Heart left ventricle (tissue), 13 donors: ENCODE measurements at regions not wholly inside any gene's neighbourhood (a gene's known extent, or its start where the extent isn't known, plus 50 kb on each side); places are given as distances from the start of the nearest gene placed in this dataset.

ENCODE experiments used
- POLR2A ChIP-seq, 2 donors: fragments of 450-650 bp; IDR thresholded peaks; one replicate each; pipeline ENCODE4 v1.6.1; 2017; ENCODE audit warnings: antibody characterized with exemption in 2 of 2, mild to moderate bottlenecking in 2 of 2, moderate library complexity in 2 of 2
- TF ChIP-seq, protein P1 (sequence below), 12 donors: fragments of 200-600 bp; sonication (generic) in 4 of 12; IDR thresholded peaks; one replicate each; pipeline versions ENCODE4 v1.5.0 to v1.8.0; 2018 to 2022; ENCODE audit warnings: antibody characterized with exemption in 12 of 12, mild to moderate bottlenecking in 5 of 12
- donor health status: ischemic (EF 13 %, LVEDD 7.1; RV severe dilation, severe dysfunction).
- donor health status: DM: no; HTN: yes; CAD: no.
- donor health status: DM: no; HTN: no; CAD: no.
- donor health status: ischemic (EF 25% LVEDD 6.9; RV normal size, moderate dysfunction).
- donor health status: ischemic (EF 25% LVEDD 5.7; RV mildly dilated, moderate dysfunction).
- donor health status: ischemic (EF 35%, LVEDD 5.7; RV mildly dilated, moderate dysfunction).
- donor health status: nonischemic (EF 11% LVEDD 7.7; RV severe dilation, severe dysfunction).
- donor health status: DM: yes; HTN: yes; CAD: no.
- donor health status: PGD.
- donor health status: ischemic (EF 29% LVEDD 5.4; RV normal size, mild dysfunction).
- donor health status: nonischemic (EF 23%, LVEDD 6.1; RV moderate dilation, normal function).

DNA sequence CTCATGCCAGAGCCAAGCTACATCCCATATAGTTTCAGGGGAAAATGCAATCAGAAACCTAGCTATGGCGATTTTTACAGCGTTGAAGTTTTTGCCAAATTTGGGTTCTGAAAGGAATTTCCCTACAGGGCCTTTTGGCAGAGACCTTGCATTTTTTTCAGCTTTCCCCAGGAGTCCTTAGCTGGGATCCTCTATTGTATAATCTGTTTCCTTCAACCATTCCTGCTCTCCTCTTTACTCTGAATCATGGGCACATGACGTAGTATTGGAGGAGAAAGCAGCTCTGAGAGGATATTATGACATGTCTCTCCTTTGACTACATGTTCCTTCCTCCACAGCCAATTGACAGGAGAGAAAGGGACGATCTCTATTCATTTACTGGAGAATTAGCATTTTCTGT, 118.5 kb upstream of the ERCC6L2 start:
- TF ChIP-seq POLR2A (IDR thresholded peaks at IDR 0.05) = no peak
- TF ChIP-seq, protein P1, sequence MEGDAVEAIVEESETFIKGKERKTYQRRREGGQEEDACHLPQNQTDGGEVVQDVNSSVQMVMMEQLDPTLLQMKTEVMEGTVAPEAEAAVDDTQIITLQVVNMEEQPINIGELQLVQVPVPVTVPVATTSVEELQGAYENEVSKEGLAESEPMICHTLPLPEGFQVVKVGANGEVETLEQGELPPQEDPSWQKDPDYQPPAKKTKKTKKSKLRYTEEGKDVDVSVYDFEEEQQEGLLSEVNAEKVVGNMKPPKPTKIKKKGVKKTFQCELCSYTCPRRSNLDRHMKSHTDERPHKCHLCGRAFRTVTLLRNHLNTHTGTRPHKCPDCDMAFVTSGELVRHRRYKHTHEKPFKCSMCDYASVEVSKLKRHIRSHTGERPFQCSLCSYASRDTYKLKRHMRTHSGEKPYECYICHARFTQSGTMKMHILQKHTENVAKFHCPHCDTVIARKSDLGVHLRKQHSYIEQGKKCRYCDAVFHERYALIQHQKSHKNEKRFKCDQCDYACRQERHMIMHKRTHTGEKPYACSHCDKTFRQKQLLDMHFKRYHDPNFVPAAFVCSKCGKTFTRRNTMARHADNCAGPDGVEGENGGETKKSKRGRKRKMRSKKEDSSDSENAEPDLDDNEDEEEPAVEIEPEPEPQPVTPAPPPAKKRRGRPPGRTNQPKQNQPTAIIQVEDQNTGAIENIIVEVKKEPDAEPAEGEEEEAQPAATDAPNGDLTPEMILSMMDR (IDR thresholded peaks at IDR 0.05) = no peak
